ENCODE measurements at regions not wholly inside any gene's neighbourhood (a gene's known extent, or its start where the extent isn't known, plus 50 kb on each side); places are given as distances from the start of the nearest gene placed in this dataset.

DNA sequence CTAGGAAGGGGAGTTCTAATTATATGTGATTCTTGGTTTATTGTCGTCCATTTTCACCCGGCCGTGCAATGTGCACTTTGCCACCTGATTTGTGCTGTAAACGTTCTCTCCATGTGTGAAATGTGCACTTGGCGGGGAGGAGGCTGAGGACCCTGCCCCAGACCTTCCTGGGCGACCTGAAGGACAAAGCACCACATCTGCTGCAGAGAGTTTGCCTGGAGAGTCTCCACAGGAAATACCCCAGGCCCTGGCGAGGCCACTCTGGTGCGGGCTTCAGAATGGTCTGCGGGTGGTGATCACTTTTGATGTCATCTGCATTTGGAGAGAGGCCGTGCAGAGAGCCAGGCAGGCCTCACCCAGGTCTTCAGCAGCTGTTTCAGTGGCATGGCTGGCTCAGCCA lies 224.7 kb downstream of the BRD1 start:
- no peak for TF ChIP-seq POLR2A (IDR thresholded peaks at IDR 0.05; ENCODE audit: insufficient read depth in 1 of 2, low read depth in 2 of 2, low read length in 2 of 2)
- TF ChIP-seq, protein P1, sequence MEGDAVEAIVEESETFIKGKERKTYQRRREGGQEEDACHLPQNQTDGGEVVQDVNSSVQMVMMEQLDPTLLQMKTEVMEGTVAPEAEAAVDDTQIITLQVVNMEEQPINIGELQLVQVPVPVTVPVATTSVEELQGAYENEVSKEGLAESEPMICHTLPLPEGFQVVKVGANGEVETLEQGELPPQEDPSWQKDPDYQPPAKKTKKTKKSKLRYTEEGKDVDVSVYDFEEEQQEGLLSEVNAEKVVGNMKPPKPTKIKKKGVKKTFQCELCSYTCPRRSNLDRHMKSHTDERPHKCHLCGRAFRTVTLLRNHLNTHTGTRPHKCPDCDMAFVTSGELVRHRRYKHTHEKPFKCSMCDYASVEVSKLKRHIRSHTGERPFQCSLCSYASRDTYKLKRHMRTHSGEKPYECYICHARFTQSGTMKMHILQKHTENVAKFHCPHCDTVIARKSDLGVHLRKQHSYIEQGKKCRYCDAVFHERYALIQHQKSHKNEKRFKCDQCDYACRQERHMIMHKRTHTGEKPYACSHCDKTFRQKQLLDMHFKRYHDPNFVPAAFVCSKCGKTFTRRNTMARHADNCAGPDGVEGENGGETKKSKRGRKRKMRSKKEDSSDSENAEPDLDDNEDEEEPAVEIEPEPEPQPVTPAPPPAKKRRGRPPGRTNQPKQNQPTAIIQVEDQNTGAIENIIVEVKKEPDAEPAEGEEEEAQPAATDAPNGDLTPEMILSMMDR (CRISPR knock-in tag; IDR thresholded peaks at IDR 0.05) = no peak
- no peak for TF ChIP-seq EZH2 (conservative IDR thresholded peaks at IDR 0.05; ENCODE audit: low read depth, low read length)
- TF ChIP-seq MBD4 (IDR thresholded peaks at IDR 0.05; ENCODE audit: borderline replicate concordance, low read length) = no peak
- no peak for TF ChIP-seq KDM1A (CRISPR knock-in tag; IDR thresholded peaks at IDR 0.05)
- TF ChIP-seq PHF20 (CRISPR knock-in tag; IDR thresholded peaks at IDR 0.05) = no peak
- TF ChIP-seq HIVEP1 (CRISPR knock-in tag; IDR thresholded peaks at IDR 0.05) = no peak
- TF ChIP-seq, protein P2, sequence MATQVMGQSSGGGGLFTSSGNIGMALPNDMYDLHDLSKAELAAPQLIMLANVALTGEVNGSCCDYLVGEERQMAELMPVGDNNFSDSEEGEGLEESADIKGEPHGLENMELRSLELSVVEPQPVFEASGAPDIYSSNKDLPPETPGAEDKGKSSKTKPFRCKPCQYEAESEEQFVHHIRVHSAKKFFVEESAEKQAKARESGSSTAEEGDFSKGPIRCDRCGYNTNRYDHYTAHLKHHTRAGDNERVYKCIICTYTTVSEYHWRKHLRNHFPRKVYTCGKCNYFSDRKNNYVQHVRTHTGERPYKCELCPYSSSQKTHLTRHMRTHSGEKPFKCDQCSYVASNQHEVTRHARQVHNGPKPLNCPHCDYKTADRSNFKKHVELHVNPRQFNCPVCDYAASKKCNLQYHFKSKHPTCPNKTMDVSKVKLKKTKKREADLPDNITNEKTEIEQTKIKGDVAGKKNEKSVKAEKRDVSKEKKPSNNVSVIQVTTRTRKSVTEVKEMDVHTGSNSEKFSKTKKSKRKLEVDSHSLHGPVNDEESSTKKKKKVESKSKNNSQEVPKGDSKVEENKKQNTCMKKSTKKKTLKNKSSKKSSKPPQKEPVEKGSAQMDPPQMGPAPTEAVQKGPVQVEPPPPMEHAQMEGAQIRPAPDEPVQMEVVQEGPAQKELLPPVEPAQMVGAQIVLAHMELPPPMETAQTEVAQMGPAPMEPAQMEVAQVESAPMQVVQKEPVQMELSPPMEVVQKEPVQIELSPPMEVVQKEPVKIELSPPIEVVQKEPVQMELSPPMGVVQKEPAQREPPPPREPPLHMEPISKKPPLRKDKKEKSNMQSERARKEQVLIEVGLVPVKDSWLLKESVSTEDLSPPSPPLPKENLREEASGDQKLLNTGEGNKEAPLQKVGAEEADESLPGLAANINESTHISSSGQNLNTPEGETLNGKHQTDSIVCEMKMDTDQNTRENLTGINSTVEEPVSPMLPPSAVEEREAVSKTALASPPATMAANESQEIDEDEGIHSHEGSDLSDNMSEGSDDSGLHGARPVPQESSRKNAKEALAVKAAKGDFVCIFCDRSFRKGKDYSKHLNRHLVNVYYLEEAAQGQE (IDR thresholded peaks at IDR 0.05; ENCODE audit: borderline replicate concordance in 1 of 2, low read depth in 1 of 2, low read length in 2 of 2) = no peak
- no peak for TF ChIP-seq ASH2L (IDR thresholded peaks at IDR 0.05; ENCODE audit: insufficient read length, low read depth, low read length)
- no peak for TF ChIP-seq MXI1 (IDR thresholded peaks at IDR 0.05; ENCODE audit: borderline replicate concordance, low read depth, low read length)
- TF ChIP-seq, protein P3, sequence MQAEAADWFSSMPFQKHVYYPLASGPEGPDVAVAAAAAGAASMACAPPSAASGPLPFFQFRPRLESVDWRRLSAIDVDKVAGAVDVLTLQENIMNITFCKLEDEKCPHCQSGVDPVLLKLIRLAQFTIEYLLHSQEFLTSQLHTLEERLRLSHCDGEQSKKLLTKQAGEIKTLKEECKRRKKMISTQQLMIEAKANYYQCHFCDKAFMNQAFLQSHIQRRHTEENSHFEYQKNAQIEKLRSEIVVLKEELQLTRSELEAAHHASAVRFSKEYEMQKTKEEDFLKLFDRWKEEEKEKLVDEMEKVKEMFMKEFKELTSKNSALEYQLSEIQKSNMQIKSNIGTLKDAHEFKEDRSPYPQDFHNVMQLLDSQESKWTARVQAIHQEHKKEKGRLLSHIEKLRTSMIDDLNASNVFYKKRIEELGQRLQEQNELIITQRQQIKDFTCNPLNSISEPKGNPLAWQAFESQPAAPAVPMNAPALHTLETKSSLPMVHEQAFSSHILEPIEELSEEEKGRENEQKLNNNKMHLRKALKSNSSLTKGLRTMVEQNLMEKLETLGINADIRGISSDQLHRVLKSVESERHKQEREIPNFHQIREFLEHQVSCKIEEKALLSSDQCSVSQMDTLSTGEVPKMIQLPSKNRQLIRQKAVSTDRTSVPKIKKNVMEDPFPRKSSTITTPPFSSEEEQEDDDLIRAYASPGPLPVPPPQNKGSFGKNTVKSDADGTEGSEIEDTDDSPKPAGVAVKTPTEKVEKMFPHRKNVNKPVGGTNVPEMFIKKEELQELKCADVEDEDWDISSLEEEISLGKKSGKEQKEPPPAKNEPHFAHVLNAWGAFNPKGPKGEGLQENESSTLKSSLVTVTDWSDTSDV (CRISPR knock-in tag; IDR thresholded peaks at IDR 0.05) = no peak
- no peak for TF ChIP-seq MYC (CRISPR knock-in tag; IDR thresholded peaks at IDR 0.05; ENCODE audit: borderline replicate concordance)
- TF ChIP-seq RNF2 (conservative IDR thresholded peaks at IDR 0.05; ENCODE audit: low read depth) = no peak
- TF ChIP-seq JUND (CRISPR knock-in tag; IDR thresholded peaks at IDR 0.05) = no peak

Measured in HepG2 (cell line).